Fibroblast of lung (primary cell): ENCODE measurements at regions not wholly inside any gene's neighbourhood (a gene's known extent, or its start where the extent isn't known, plus 50 kb on each side); places are given as distances from the start of the nearest gene placed in this dataset.

Source experiments
- DNase-seq, 2 donors: peaks; one replicate each; pipeline versions ENCODE4 v3.0.0 to v3.0.0-alpha.2; 2010; ENCODE audit warnings: low read depth in 2 of 2
- H2AFZ ChIP-seq: 2 replicates; pipeline ENCODE4 v1.5.1; 2012; ENCODE audit warnings: low read length, control low read depth, inconsistent platforms
- H3K27ac ChIP-seq: 2 replicates; pipeline ENCODE4 v1.5.1; 2011; ENCODE audit warnings: low read length, control low read depth; ENCODE audit not compliant: insufficient read depth
- H3K27me3 ChIP-seq: 2 replicates; pipeline ENCODE4 v1.5.1; 2011; ENCODE audit warnings: mild to moderate bottlenecking, low read length; ENCODE audit not compliant: control insufficient read depth, insufficient read depth
- H3K36me3 ChIP-seq: 2 replicates; pipeline ENCODE4 v1.5.1; 2011; ENCODE audit warnings: low read length; ENCODE audit not compliant: control insufficient read depth, insufficient read depth
- H3K4me1 ChIP-seq: 2 replicates; pipeline ENCODE4 v1.5.1; 2011; ENCODE audit warnings: low read length; ENCODE audit not compliant: control insufficient read depth, insufficient read depth; ENCODE audit errors: extremely low read depth
- H3K4me2 ChIP-seq: 2 replicates; pipeline ENCODE4 v1.5.1; 2011; ENCODE audit warnings: low read length, control low read depth; ENCODE audit not compliant: insufficient read depth; ENCODE audit errors: extremely low read depth
- H3K4me3 ChIP-seq, 4 experiments: fragments of 200-600 bp in 1 of 4; sonication (generic) in 1 of 4; replicated peaks in 1 of 4; 2 replicates each; pipeline ENCODE4 v1.5.1; 2011 to 2016; ENCODE audit warnings: low read length in 4 of 4, low read depth in 3 of 4, mild to moderate bottlenecking in 3 of 4, control low read depth in 2 of 4, inconsistent platforms in 1 of 4, mixed read lengths in 1 of 4; ENCODE audit not compliant: insufficient read depth in 1 of 4; ENCODE audit errors: control extremely low read depth in 1 of 4
- H3K79me2 ChIP-seq: 2 replicates; pipeline ENCODE4 v1.5.1; 2012; ENCODE audit warnings: mild to moderate bottlenecking, low read length, inconsistent platforms; ENCODE audit not compliant: control insufficient read depth, insufficient read depth
- H3K9ac ChIP-seq: 2 replicates; pipeline ENCODE4 v1.5.1; 2011; ENCODE audit warnings: mild to moderate bottlenecking, low read length, control low read depth; ENCODE audit not compliant: insufficient read depth
- H3K9me3 ChIP-seq: 2 replicates; pipeline ENCODE4 v1.5.1; 2012; ENCODE audit warnings: low read depth, low read length; ENCODE audit not compliant: control insufficient read depth, insufficient read depth
- H4K20me1 ChIP-seq: 2 replicates; pipeline ENCODE4 v1.5.1; 2011; ENCODE audit warnings: low read length; ENCODE audit not compliant: control insufficient read depth, insufficient read depth; ENCODE audit errors: extremely low read depth
- CTCF ChIP-seq, 2 donors: IDR thresholded peaks in 1 of 2; conservative IDR thresholded peaks in 1 of 2; 1 replicate in 1 of 2; 2 replicates in 1 of 2; pipeline ENCODE4 v1.5.1; 2011 to 2012; ENCODE audit warnings: low read length in 2 of 2, control low read depth in 1 of 2, inconsistent platforms in 1 of 2, low read depth in 1 of 2, mild to moderate bottlenecking in 1 of 2
- EZH2 ChIP-seq: IDR thresholded peaks from 2 replicates; pipeline ENCODE4 v1.5.1; 2012; ENCODE audit warnings: low read length, control low read depth, mild to moderate bottlenecking; ENCODE audit errors: missing control alignments

- Histone ChIP-seq H3K27me3 (no peaks in the 10 kb centered on the region), H3K79me2 (no peaks in the 10 kb centered on the region), H3K9ac (no peak overlapping the region), H3K27ac (no peak overlapping the region), H3K4me3 (no peak overlapping the region), H3K4me1 (no peaks in the 10 kb centered on the region), H3K9me3 (no peaks in the 10 kb centered on the region), H3K4me2 (no peak overlapping the region), H3K36me3 (no peaks in the 10 kb centered on the region), H4K20me1 (no peaks in the 10 kb centered on the region), H2AFZ (no peak overlapping the region)
- TF ChIP-seq EZH2 = no peak
- no peak for TF ChIP-seq CTCF (conservative IDR thresholded peaks at IDR 0.05 in 1 of 2, IDR thresholded peaks at IDR 0.05 in 1 of 2; ENCODE audit: low read depth in 1 of 2, low read length in 2 of 2)
- DNase-seq = no peak
Measured at GRCh38 chr4:175561696-175562095, 250.4 kb downstream of the GPM6A start.

GRCh38 chr4:175562111-175562510 lies 250.0 kb downstream of the GPM6A start:
- Histone ChIP-seq H3K27me3 (no peaks in the 10 kb centered on the region), H3K9me3 (no peaks in the 10 kb centered on the region), H2AFZ (no peak overlapping the region), H3K9ac (no peak overlapping the region), H3K79me2 (no peaks in the 10 kb centered on the region), H3K27ac (no peak overlapping the region), H3K4me2 (no peak overlapping the region), H3K36me3 (no peaks in the 10 kb centered on the region), H4K20me1 (no peaks in the 10 kb centered on the region), H3K4me1 (no peaks in the 10 kb centered on the region), H3K4me3 (no peak overlapping the region)
- TF ChIP-seq EZH2 = no peak
- no peak for TF ChIP-seq CTCF (conservative IDR thresholded peaks at IDR 0.05 in 1 of 2, IDR thresholded peaks at IDR 0.05 in 1 of 2; ENCODE audit: low read depth in 1 of 2, low read length in 2 of 2)
- no peak for DNase-seq

- Histone ChIP-seq H3K9me3 (no peaks in the 10 kb centered on the region), H3K9ac (no peak overlapping the region), H3K4me2 (no peak overlapping the region), H3K36me3 (no peaks in the 10 kb centered on the region), H3K79me2 (no peaks in the 10 kb centered on the region), H3K4me1 (no peaks in the 10 kb centered on the region), H3K27ac (no peak overlapping the region), H3K27me3 (no peaks in the 10 kb centered on the region), H2AFZ (no peak overlapping the region), H4K20me1 (no peaks in the 10 kb centered on the region), H3K4me3 (no peak overlapping the region)
- TF ChIP-seq CTCF (conservative IDR thresholded peaks at IDR 0.05 in 1 of 2, IDR thresholded peaks at IDR 0.05 in 1 of 2; ENCODE audit: low read depth in 1 of 2, low read length in 2 of 2) (no peak), EZH2 (no peak)
- DNase-seq = no peak
Measured at GRCh38 chr4:175562542-175562941, 249.5 kb downstream of the GPM6A start.
